ENCODE measurements at regions not wholly inside any gene's neighbourhood (a gene's known extent, or its start where the extent isn't known, plus 50 kb on each side); places are given as distances from the start of the nearest gene placed in this dataset.

DNA sequence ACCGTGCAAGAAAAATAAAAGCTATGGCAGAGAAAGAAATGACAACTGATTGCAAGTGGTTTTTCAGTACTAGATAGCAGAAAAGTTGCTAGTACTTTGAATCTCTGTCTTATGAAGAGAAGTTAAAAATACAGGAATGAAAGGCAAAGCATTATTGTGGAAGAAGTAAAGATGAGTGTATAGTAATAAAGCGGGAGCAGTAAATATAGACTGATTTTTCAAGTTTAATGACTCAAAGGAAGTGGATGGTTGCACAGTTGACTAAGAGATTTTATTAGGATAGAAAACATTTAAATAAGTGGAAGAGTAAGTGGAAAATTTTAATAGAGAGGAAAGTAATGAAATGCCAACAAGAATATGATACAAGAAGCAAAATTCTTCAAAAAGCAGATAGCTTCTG is 1076.1 kb upstream of the CADM2 start:
- TF ChIP-seq, protein P1, sequence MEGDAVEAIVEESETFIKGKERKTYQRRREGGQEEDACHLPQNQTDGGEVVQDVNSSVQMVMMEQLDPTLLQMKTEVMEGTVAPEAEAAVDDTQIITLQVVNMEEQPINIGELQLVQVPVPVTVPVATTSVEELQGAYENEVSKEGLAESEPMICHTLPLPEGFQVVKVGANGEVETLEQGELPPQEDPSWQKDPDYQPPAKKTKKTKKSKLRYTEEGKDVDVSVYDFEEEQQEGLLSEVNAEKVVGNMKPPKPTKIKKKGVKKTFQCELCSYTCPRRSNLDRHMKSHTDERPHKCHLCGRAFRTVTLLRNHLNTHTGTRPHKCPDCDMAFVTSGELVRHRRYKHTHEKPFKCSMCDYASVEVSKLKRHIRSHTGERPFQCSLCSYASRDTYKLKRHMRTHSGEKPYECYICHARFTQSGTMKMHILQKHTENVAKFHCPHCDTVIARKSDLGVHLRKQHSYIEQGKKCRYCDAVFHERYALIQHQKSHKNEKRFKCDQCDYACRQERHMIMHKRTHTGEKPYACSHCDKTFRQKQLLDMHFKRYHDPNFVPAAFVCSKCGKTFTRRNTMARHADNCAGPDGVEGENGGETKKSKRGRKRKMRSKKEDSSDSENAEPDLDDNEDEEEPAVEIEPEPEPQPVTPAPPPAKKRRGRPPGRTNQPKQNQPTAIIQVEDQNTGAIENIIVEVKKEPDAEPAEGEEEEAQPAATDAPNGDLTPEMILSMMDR (IDR thresholded peaks at IDR 0.05; ENCODE audit: insufficient read depth, low read depth, low read length), result no peak
- TF ChIP-seq EZH2 (IDR thresholded peaks at IDR 0.05; ENCODE audit: insufficient read depth, low read length), result no peak
